DOHH2 (cell line): ENCODE measurements at regions not wholly inside any gene's neighbourhood (a gene's known extent, or its start where the extent isn't known, plus 50 kb on each side); places are given as distances from the start of the nearest gene placed in this dataset.

Experiments used
- CTCF ChIP-seq: fragments of 200-600 bp; sonication (generic); IDR thresholded peaks from one replicate; pipeline ENCODE4 v1.5.1; 2014; ENCODE audit warnings: antibody characterized with exemption, mild to moderate bottlenecking, low read depth, low read length; ENCODE audit not compliant: poor library complexity, severe bottlenecking
- EZH2phosphoT487 ChIP-seq: fragments of 200-600 bp; sonication (generic); IDR thresholded peaks from 2 replicates; pipeline ENCODE4 v1.6.1; 2017; ENCODE audit warnings: borderline replicate concordance, mild to moderate bottlenecking, antibody characterized with exemption, low read length, moderate library complexity, mixed read lengths

GRCh38 chr5:63685454-63685853 is 276.8 kb downstream of the HTR1A start:
- TF ChIP-seq CTCF (no peak), EZH2phosphoT487 (no peak)
